GM18873 (cell line): ENCODE measurements at regions not wholly inside any gene's neighbourhood (a gene's known extent, or its start where the extent isn't known, plus 50 kb on each side); places are given as distances from the start of the nearest gene placed in this dataset.

ENCODE experiments used
- ATAC-seq: cut with Tn5 transposase; IDR thresholded peaks from one replicate; pipeline ENCODE4 v1.9.1; 2021; ENCODE audit warnings: mild to moderate bottlenecking, moderate library complexity, moderate number of reproducible peaks; ENCODE audit not compliant: unreplicated experiment, low FRiP score

- no peak for ATAC-seq
Measured at GRCh38 chr12:42666671-42667243, 77.2 kb upstream of the PRICKLE1 start.

GRCh38 chr12:42663621-42664020 lies 74.1 kb upstream of the PRICKLE1 start:
- no peak for ATAC-seq

GRCh38 chr12:42660968-42661937 lies 71.7 kb upstream of the PRICKLE1 start:
- no peak for ATAC-seq

- ATAC-seq, result no peak
Measured at GRCh38 chr12:42660117-42660516, 70.6 kb upstream of the PRICKLE1 start.

GRCh38 chr12:42652048-42652447 lies 62.5 kb upstream of the PRICKLE1 start:
- ATAC-seq, result no peak

GRCh38 chr12:42648061-42648460 lies 58.5 kb upstream of the PRICKLE1 start:
- no peak for ATAC-seq

GRCh38 chr12:42643881-42644579 lies 54.5 kb upstream of the PRICKLE1 start:
- ATAC-seq, result no peak

GRCh38 chr12:42641221-42641885 lies 51.8 kb upstream of the PRICKLE1 start:
- ATAC-seq, result no peak

GRCh38 chr12:42640391-42640790 lies 50.8 kb upstream of the PRICKLE1 start:
- no peak for ATAC-seq

GRCh38 chr12:42639556-42639955 lies 50.0 kb upstream of the PRICKLE1 start:
- ATAC-seq, result no peak
